Natural killer cell treated with Interleukin-12 subunit alpha and Interleukin-12 subunit beta and Interleukin-15 and Interleukin-18, amount 100 ng/mL, for 72 hours (primary cell): ENCODE measurements at regions not wholly inside any gene's neighbourhood (a gene's known extent, or its start where the extent isn't known, plus 50 kb on each side); places are given as distances from the start of the nearest gene placed in this dataset.
A peak's percentile ranks its signal among the peaks of the same experiment; 100 is the strongest.

Experiments used
- ATAC-seq, 2 donors: fragments of 150-1000 bp; cut with Tn5 transposase in 1 of 2; sonication (Bioruptor Pico), chemical (Tn5 transposase) in 1 of 2; 2 replicates each; pipeline ENCODE4 v1.10.0; 2021
- DNase-seq: peaks from one replicate; pipeline ENCODE4 v3.0.0; 2022; ENCODE audit warnings: low spot score
- H3K27ac Mint-ChIP-seq, 2 donors: 1 replicate in 1 of 2; 2 replicates in 1 of 2; pipeline ENCODE4 v1.8.0; 2022; ENCODE audit warnings: mixed read lengths in 2 of 2, mild to moderate bottlenecking in 1 of 2, moderate library complexity in 1 of 2
- H3K27me3 Mint-ChIP-seq, 2 donors: 1 replicate in 1 of 2; 2 replicates in 1 of 2; pipeline ENCODE4 v1.8.0; 2022; ENCODE audit warnings: mixed read lengths in 2 of 2
- H3K36me3 Mint-ChIP-seq: one replicate; pipeline ENCODE4 v1.8.0; 2022; ENCODE audit warnings: mixed read lengths
- H3K4me1 Mint-ChIP-seq, 2 donors: 1 replicate in 1 of 2; 2 replicates in 1 of 2; pipeline ENCODE4 v1.8.0; 2022; ENCODE audit warnings: low read depth in 2 of 2, mixed read lengths in 2 of 2, mild to moderate bottlenecking in 1 of 2
- H3K4me3 Mint-ChIP-seq: one replicate; pipeline ENCODE4 v1.8.0; 2022; ENCODE audit warnings: mixed read lengths
- H3K9me3 Mint-ChIP-seq: 2 replicates; pipeline ENCODE4 v1.8.0; 2022; ENCODE audit warnings: mixed read lengths

GRCh38 chr12:124480469-124481256 is 86.7 kb downstream of the NCOR2 start:
- H3K27me3 Mint-ChIP-seq: peaks cover 0 to 4% of the 10 kb centered on the region in 2 donors
- DNase-seq (peak; percentile 87), ATAC-seq (peak; percentile 87 to 93)
- peaks cover 29 to 35% of the 10 kb centered on the region in 2 donors for H3K4me1 Mint-ChIP-seq
- H3K36me3 Mint-ChIP-seq: peaks cover 23% of the 10 kb centered on the region
- peak overlapping the region in 1 of 2 donors; percentile 35 for H3K27ac Mint-ChIP-seq
- no peak overlapping the region for H3K4me3 Mint-ChIP-seq
- no peaks in the 10 kb centered on the region for H3K9me3 Mint-ChIP-seq

DNA sequence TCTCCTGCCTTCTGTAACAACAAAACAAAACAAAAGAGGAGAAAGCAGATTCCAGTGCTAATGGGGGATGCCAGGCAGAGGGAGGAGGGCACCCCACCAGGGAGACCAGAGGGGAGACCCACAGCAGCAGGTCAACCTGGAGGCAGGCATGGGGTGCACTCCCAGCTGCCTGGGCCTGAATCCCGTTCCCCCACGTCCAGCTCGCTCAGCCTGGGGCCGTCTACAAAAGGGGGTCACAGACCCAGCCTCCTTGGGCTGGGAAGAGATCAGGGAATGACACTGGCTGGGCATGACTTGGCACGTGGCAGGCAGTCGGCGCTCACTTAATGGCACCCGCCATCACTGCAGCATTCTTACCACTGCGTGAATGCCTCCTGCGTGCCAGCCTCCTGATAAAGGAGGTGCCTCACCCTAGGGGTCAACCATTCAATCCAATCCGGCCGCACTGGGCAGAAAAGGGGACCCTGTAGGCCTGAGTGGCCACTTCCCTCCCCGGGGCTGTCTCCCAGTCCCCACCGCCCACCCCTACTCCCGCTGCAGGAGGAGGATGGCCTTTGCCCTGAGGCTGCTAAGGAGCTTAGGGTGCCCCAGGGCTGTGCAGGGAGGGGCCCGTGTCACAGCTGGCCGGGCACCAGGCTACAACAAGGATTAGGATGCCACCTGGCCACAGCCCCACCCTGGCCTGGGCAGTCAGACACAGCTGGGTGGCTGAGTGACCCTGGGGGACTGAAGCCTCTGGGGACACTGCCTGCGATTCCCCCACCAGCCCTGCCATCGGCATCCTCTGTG is 87.5 kb downstream of the NCOR2 start:
- DNase-seq: no peak
- Mint-ChIP-seq H3K36me3 (peaks cover 23% of the 10 kb centered on the region), H3K27ac (peak overlapping the region in 1 of 2 donors; percentile 35)

GRCh38 chr12:124478985-124479645 is 88.3 kb downstream of the NCOR2 start:
- Mint-ChIP-seq H3K36me3 (peaks cover 27% of the 10 kb centered on the region), H3K27me3 (peaks cover 0 to 4% of the 10 kb centered on the region in 2 donors), H3K4me3 (peak overlapping the region; percentile 30), H3K27ac (no peak overlapping the region), H3K9me3 (no peaks in the 10 kb centered on the region), H3K4me1 (peaks cover 29 to 31% of the 10 kb centered on the region in 2 donors)
- DNase-seq: no peak
- no peak for ATAC-seq

More for the DNA sequence above, 87.5 kb downstream of the NCOR2 start:
- ATAC-seq: peak; percentile 2 to 8
- H3K4me3 Mint-ChIP-seq: peak overlapping the region; percentile 30
- no peaks in the 10 kb centered on the region for H3K9me3 Mint-ChIP-seq
- peaks cover 0 to 4% of the 10 kb centered on the region in 2 donors for H3K27me3 Mint-ChIP-seq
- peaks cover 29 to 34% of the 10 kb centered on the region in 2 donors for H3K4me1 Mint-ChIP-seq

DNA sequence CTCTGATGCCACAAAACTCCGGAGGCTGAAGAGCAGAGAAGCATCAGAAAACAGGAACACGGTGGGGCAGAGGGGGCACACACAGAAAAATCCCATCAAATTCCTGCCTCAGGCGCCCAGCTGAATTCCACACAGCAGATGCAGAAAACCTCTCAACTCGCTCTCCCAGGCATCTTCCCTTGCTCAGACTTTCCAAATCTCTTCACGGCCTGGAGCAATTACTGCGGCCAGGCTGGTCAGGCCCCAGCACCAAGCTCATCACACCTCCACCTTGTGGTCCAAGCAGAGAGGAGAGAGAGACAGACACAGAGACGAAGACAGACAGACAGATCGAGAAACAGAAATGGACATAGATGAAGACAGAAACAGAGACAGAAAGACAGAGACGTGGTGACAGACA is 89.0 kb downstream of the NCOR2 start:
- peaks cover 34 to 35% of the 10 kb centered on the region in 2 donors for H3K4me1 Mint-ChIP-seq
- H3K27ac Mint-ChIP-seq: no peak overlapping the region
- no peak for DNase-seq
- H3K27me3 Mint-ChIP-seq: peaks cover 0 to 4% of the 10 kb centered on the region in 2 donors
- peaks cover 34% of the 10 kb centered on the region for H3K36me3 Mint-ChIP-seq
- ATAC-seq: no peak
- H3K9me3 Mint-ChIP-seq: no peaks in the 10 kb centered on the region
- H3K4me3 Mint-ChIP-seq: peak overlapping the region; percentile 0

DNA sequence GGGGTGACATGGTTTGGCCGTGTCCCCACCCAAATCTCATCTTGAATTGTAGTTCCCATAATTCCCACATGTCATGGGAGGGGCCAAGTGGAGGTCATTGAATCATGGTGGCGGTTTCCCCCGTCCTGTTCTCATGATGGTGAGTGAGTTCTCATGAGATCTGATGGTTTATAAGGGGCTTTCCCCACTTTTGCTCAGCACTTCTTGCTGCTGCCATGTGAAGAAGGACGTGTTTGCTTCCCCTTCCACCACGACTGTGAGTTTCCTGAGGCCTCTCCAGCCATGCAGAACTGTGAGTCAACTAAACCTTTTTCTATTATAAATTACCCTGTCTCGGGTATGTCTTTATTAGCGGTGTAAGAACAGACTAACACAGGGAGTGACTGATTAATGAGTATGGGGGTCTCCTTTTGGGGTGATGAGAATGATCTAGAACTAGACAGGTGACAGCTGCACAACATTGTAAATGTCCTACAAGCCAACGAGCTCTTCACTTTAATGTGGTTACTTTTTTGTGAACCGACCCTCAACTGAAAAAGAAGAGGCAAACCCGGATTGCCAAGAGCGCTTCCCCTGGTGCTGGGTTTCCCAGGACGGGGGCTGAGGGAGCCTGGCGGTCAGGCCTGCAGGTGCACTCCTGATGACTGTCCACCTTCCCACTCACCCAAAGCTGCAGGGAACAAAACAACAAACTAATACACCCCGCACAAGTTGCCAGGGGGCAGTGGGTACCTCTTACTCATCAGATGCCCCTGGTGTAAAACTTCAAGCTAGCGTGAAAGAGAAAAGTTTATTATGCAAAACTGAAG is 90.1 kb downstream of the NCOR2 start:
- DNase-seq: no peak
- Mint-ChIP-seq H3K27me3 (peaks cover 0 to 4% of the 10 kb centered on the region in 2 donors), H3K9me3 (no peaks in the 10 kb centered on the region), H3K4me1 (peaks cover 34 to 35% of the 10 kb centered on the region in 2 donors), H3K4me3 (no peak overlapping the region), H3K27ac (no peak overlapping the region), H3K36me3 (peaks cover 36% of the 10 kb centered on the region)
- ATAC-seq: no peak

GRCh38 chr12:124476011-124476400 is 91.4 kb downstream of the NCOR2 start:
- no peak overlapping the region for H3K27ac Mint-ChIP-seq
- no peak overlapping the region for H3K4me3 Mint-ChIP-seq
- no peaks in the 10 kb centered on the region for H3K9me3 Mint-ChIP-seq
- peaks cover 27 to 28% of the 10 kb centered on the region in 2 donors for H3K4me1 Mint-ChIP-seq
- H3K27me3 Mint-ChIP-seq: no peaks in the 10 kb centered on the region
- H3K36me3 Mint-ChIP-seq: peaks cover 30% of the 10 kb centered on the region
- no peak for DNase-seq
- ATAC-seq: no peak

DNA sequence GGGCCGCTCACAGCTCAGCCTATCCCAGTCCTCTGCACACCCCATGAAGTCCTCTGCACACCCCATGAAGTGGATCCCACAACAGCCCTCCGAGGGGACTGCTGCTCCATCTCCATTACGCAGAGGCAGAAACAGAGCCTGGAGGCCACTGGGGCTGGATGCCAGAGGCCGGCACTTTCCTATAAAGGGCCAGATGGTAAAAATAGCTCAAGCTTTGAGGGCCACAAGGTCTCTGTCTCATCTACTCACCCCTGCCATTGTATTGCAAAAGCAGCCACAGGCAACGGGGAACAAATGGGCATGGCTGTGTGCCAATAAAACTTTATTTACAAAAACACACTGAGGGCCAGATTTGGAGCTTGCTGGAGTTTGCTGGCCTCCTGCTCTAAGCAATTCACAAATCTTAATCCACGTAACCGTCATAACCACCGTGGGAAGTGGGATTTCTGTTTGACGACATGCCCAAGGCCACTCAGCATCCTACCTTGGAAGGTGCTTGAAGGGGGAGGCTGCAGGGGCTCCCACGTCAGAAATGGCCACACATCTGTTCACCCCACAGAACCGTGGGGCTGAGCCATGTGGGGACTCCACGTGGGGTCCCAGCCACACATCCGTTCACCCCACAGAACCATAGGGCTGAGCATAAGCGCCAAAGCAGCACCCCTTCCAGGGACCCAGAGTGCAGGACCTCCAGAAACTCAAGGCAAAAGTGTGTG is 92.0 kb downstream of the NCOR2 start:
- Mint-ChIP-seq H3K9me3 (no peaks in the 10 kb centered on the region), H3K36me3 (peaks cover 30% of the 10 kb centered on the region), H3K27ac (no peak overlapping the region), H3K27me3 (no peaks in the 10 kb centered on the region), H3K4me1 (peaks cover 24% of the 10 kb centered on the region in 2 donors), H3K4me3 (no peak overlapping the region)
- DNase-seq (no peak), ATAC-seq (no peak)

GRCh38 chr12:124474709-124475108 is 92.7 kb downstream of the NCOR2 start:
- Mint-ChIP-seq H3K4me1 (peaks cover 22% of the 10 kb centered on the region in 2 donors), H3K36me3 (peaks cover 30% of the 10 kb centered on the region), H3K4me3 (no peak overlapping the region), H3K9me3 (no peaks in the 10 kb centered on the region), H3K27me3 (no peaks in the 10 kb centered on the region), H3K27ac (no peak overlapping the region)
- no peak for ATAC-seq
- no peak for DNase-seq

- Mint-ChIP-seq H3K36me3 (peaks cover 31% of the 10 kb centered on the region), H3K27me3 (no peaks in the 10 kb centered on the region), H3K4me1 (peaks cover 10% of the 10 kb centered on the region in 2 donors), H3K4me3 (no peak overlapping the region), H3K9me3 (no peaks in the 10 kb centered on the region), H3K27ac (no peak overlapping the region)
- ATAC-seq (no peak), DNase-seq (no peak)
Observed at GRCh38 chr12:124472690-124473279, 94.6 kb downstream of the NCOR2 start.

DNA sequence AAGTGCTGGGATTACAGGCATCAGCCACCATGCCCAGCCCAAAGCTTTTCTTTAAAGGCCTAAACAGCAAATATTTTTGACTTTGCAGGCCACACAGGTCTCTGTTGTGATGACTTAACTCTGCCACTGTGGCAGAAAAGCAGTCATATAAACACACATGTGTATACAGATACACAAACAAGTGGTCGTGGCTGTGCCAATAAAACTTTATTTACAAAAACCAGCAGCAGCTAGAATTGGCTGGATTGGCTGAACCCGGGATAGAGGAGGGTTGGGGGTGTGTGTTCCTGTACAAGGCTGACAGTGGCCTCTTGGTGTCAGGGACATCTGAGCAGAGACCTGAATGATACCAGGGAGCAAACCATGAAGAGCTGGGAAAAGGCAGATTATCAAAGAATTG is 95.6 kb downstream of the NCOR2 start:
- H3K9me3 Mint-ChIP-seq: peaks cover 3% of the 10 kb centered on the region
- no peak for ATAC-seq

DNA sequence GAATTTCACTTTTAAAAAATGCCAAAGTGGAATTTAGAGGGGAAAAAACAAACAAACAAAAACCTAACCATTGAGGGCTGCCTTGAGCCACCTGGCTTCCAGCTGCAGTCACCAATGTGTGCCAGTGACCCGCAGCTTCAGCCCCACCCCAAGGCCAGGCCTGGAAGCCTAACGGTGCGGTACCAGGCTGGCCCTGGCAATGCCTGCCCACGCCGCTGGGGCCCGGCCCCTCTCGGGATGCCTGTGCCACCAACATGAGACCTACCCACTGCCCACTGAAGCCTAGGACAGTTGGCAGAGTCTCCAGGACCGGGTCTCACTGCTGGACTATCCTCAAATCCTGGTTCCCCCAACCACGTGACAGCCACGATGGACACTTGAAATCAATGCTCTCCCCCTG is 96.6 kb downstream of the NCOR2 start:
- Mint-ChIP-seq H3K36me3 (peaks cover 20% of the 10 kb centered on the region), H3K27ac (no peak overlapping the region), H3K4me1 (peaks cover 22 to 25% of the 10 kb centered on the region in 2 donors), H3K27me3 (no peaks in the 10 kb centered on the region), H3K4me3 (no peak overlapping the region), H3K9me3 (peaks cover 3% of the 10 kb centered on the region)
- ATAC-seq (no peak), DNase-seq (no peak)

More for the DNA sequence above, 95.6 kb downstream of the NCOR2 start:
- no peak overlapping the region for H3K4me3 Mint-ChIP-seq
- H3K27ac Mint-ChIP-seq: no peak overlapping the region
- peaks cover 24% of the 10 kb centered on the region for H3K36me3 Mint-ChIP-seq
- peaks cover 15 to 16% of the 10 kb centered on the region in 2 donors for H3K4me1 Mint-ChIP-seq
- no peaks in the 10 kb centered on the region for H3K27me3 Mint-ChIP-seq
- no peak for DNase-seq

DNA sequence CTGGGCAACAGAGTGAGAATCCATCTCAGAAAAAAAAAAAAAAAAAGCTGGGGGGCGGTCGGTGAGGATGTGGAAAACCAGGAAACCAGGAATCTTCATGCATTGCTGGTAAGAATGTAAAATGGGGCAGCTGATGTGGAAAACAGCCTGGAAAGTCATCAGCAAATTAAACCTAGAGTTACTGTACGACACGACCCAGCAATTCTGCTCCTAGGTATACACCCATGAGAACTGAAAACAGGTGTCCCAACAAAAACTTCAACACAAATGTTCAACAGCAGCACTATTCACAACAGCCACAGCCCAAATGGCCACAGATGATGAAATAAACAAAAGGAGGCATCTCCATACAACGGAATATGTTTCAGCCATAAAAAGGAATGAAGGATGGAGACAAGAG is 97.3 kb downstream of the NCOR2 start:
- DNase-seq (no peak), ATAC-seq (no peak)
- H3K4me1 Mint-ChIP-seq: peaks cover 25 to 29% of the 10 kb centered on the region in 2 donors
- no peak overlapping the region for H3K4me3 Mint-ChIP-seq
- no peak overlapping the region for H3K27ac Mint-ChIP-seq
- peaks cover 20% of the 10 kb centered on the region for H3K36me3 Mint-ChIP-seq
- H3K27me3 Mint-ChIP-seq: no peaks in the 10 kb centered on the region
- H3K9me3 Mint-ChIP-seq: peaks cover 3% of the 10 kb centered on the region
